HG03039 (cell line): ENCODE measurements at regions not wholly inside any gene's neighbourhood (a gene's known extent, or its start where the extent isn't known, plus 50 kb on each side); places are given as distances from the start of the nearest gene placed in this dataset.

Source experiments
- ATAC-seq: cut with Tn5 transposase; IDR thresholded peaks from one replicate; pipeline ENCODE4 v1.9.1; 2021; ENCODE audit warnings: mild to moderate bottlenecking, moderate library complexity; ENCODE audit not compliant: unreplicated experiment

DNA sequence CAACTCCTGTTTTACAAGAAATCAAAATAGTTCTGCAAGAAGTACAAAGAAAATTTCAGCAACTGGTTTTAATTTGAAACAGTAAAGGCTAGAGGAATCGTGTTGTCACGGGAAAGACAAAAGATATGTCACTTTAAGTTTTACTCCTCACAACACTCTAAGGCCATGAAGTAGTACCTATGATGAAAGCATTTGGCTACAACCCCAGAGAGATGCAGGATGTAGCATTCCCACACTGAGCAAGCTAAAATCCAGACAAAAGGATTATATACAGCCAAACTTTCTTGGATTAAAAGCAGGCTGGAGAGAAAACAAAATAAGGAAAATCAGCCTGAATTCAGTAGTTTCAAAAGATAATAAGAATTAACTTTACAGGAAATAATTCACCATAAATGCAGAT, 245.5 kb upstream of the STEAP1 start:
- ATAC-seq: no peak

DNA sequence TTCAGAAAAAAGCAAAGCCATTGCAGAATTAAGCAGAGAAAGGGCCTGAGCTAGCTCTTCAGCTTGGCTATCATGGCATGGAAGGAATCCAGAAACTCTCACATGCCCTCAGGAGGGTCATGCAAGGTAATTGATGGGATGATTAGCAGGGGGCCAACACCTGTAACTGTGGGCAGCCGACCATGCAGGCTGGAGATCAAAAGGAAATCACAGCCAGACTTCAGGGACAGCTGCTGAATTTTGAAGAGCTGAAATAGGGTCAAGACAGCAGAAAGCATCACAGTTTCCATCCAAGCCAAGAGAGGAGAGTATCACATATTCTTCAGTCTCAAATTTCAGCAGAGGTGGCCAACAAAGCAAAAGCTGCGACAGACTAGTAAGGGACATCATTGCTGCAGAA, 239.6 kb upstream of the STEAP1 start:
- no peak for ATAC-seq

DNA sequence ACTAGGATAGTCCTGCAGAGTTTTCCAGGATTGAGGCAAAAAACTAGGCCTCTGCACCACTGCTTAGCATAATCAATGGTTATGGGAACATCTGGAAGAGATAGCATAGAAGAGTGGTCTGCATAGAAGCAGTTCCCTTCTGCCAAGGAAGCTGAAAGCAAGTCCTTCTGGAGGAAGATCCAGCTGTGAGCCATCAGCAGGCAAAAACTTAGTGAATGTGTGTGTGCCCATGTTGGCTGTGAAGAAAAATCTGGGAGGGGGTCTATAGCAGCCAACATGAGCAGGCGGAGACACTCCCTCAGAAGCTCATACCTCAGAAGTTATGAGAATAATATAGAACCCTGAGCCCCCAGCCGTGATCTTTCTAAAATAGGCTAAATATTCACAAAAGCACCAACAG, 228.1 kb upstream of the STEAP1 start:
- no peak for ATAC-seq

DNA sequence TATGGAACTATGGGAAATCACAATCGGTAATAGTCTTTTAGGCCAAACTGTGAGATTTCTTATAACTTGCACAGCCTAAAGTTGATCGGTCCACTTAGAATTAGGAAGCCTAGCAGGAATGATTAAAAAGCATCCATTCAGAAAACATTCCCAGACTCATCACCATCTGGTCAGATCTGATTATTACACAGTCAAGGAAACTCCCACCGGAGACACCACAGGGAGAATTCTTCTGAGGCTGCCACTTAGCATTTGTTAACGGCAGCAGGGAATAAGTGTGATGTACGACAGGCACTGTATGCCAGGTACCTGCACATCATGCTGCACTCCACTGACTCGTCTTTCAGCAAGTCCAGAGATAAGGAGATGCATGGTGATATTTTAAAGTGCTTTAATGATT, 227.6 kb upstream of the STEAP1 start:
- ATAC-seq: no peak

DNA sequence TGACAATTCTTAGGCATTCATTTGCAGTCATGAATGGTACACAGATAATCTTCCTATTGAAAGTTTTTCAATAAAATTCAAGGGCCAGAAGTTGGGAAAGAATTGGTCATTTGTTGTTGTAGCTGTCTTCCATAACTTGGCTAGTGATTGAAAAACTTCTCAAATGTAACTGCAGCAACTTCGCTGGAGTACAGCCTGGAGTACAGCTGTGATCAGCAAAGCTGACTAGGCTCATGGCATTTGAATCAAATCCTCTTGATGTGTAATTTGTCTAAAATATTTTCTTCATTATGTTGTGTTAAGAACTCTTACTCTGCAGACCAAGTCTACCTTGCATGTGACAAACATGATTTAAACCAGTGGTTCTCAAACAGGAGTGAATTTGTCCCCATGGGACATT, 226.5 kb upstream of the STEAP1 start:
- ATAC-seq: no peak

DNA sequence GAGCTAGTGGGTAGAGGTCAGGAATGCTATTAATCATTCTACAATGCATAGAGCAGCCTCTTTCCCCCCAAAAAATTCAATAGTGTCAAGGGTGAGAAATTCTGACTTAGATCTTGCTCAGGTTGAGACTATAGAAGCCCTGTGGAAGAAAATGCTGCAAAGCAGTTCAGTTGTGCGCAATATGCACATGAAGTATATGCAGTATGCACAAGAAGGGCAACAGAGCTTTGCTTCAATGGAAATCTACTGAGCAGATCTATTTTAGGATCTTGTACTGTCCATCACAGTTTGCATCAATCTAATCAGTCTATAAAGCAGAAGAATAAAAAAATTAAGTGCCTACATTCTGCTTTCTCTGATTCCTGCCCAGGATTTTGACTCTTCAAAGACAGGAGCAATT, 225.8 kb upstream of the STEAP1 start:
- no peak for ATAC-seq

DNA sequence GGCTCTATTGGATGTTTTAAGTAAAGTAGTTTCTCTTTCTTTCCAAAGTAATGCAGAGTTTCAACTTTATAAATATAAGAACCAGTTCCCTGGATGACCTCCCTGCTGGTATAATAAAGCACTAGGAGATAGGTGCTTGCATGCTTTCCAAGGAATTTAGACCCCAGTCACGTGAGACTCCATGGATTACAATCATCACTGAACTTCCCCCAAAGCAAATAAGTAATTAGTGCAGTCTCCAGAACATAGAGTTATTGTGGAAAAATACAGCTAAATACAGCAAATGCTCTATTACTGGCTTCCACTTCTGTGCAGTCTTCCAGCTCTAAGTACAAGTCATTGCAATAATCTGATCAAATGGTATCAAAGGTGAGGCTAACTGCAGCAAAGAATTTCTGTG, 220.2 kb upstream of the STEAP1 start:
- no peak for ATAC-seq

DNA sequence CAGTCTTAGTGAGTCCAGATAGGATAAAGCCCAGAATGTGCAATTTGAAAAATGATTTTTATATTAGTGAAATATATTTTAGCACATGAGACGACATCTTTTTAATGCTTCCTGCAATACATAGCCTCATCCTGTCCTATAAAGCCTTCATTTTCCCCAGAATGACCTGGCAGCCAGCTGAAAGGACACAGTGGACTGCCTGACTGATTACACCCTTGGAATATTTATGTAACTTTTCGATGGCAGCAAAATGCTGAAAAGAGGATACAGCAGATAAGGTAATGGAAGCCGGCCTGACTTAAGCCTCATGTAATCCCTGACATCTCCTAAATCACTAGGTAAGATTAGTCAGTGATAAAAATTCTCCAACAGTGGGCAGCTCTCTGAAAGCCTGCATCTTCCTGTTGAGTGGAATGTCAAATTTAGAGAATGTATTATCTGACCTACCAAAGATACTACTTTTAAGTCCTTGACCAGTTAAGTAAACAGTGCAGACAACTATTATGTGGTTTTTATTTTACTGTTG, 210.7 kb upstream of the STEAP1 start:
- no peak for ATAC-seq

DNA sequence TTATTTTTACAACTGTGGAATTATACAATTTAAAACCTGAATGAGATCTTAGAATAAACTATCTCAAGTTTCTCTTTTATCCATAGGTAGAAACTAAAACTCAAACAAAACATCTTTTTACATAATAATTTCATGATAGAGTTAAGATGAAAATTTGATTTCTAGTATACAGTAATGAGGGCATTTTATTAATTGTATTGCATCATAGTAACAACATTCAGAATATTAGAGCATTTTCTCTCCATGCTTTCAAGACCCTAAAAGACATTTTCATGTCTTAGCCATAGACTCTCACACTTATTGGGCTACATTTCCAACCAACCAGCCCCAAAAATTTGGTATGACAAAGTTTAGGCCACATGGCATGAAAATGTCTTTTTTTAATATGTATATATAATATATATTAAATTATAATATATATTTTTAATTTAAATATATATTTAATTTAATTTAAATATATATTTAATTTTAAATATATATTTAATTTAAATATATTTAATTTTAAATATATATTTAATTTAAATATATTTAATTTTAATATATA, 195.7 kb upstream of the STEAP1 start:
- no peak for ATAC-seq

DNA sequence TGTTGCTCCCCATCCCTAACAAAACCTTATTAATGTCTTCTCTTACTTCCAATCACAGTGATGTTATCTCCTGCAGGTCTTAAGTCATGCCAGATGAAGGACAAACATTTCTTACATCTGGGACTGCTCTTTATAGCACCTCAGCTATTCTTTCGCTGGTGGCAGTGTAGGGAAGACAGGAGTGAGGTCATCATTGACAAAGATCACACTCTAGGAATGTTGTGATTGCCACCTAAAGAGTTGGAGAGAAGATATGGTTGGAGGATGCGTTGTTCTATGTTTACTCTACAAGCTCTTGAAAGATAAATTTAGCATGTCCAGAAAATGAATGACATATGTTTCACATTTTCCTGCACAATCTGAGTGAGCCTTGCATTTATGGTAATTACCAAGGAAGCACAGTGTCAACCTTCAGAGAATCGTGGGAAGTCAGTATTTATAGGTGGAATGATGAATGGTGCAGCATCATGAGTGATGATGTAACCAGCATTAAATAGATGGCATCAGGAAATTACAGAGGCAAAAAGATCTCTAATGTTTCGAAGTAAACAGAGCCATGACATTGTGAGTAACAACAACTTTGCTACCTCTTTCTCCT, 188.1 kb upstream of the STEAP1 start:
- ATAC-seq: no peak

DNA sequence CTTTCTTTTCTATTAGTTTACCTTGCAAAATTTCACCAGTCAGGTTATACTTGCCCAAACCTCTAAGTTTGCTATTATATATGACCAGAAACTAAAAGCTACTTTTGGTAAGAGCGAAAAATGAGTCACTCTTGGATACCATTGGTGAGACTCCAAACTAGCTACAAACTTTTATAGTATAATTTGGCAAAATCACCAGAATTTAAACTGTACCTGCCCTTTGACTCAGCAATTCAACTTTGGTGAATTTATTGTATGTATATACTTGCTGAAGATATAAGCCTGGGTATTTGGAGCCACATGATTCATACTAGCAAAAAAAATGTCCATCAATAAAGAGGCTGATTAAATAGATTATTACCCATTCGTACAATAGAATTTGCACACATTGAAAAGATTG, 178.7 kb upstream of the STEAP1 start:
- no peak for ATAC-seq

DNA sequence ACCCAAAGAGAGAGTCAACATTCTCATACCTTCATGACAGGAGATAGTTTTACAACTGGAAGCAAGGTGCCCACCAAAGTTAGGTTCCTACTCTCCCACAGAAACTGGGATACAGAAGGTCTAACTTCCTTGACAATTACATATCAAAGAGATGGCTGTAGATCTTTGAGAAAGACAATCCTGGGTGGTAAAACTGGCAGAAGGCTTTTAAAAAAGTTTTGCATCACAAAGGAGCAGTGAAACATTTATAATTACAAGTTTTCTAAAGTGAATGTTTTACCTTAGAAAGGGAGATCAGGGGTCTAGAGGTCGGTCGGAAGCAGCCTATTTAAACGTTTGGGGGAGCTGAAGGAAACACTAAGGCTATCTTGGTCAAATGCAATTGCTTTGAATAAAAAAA, 166.6 kb upstream of the STEAP1 start:
- no peak for ATAC-seq

DNA sequence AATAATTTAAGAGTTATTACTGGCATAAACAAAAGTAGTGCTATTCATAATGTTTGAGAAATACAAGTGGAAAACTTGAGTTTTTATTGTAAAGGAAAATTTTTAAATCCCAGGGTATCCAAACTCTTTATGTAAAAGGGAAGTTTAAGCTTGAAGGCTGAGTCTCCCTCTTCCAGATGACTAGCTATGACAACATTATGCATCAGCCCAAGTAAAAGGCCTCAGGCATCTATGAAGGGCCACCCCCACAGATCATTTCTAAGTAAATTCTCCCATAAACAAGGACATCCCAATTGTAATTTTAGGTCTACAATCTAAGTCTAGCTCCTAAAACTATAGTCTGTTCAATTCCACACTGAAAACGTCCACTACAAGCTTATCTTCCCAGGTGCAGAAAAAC, 166.2 kb upstream of the STEAP1 start:
- no peak for ATAC-seq

DNA sequence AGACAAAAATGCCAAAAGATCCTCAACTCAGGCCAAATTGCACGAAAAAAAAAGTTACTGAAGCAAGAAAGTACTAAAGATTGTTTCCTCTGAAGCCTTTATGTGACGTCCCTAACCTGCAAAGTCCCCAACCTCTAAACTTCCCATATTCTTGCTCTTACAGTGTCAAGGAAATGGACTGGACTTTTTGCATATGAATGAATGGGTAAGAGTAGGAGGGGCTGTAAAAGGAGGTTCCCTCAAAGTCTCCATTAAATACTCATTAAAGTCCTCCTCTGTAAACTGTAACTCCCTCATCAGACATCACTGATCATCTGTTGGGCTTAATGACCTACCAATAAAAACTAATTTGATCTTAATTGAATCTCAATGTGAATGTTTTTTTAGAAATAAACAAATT, 164.8 kb upstream of the STEAP1 start:
- ATAC-seq: no peak

DNA sequence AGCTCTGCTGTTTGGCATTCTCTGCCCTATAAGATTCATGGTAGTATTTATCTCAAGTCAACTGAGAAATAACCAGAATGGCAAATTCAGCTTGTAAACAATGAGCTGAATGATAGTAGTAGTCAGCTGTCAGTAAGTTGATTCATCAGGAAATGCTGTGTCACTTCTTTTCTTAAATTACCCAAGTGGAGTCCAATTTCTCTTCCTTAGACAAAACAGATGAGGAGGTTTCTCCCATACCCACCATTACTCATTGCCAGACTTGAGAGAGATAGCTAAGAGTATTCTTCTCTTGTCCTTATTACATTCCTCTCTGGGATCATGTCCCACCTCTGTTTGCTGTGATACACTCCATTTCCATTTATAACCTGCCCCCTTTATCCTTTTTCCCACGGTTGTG, 159.8 kb upstream of the STEAP1 start:
- no peak for ATAC-seq

DNA sequence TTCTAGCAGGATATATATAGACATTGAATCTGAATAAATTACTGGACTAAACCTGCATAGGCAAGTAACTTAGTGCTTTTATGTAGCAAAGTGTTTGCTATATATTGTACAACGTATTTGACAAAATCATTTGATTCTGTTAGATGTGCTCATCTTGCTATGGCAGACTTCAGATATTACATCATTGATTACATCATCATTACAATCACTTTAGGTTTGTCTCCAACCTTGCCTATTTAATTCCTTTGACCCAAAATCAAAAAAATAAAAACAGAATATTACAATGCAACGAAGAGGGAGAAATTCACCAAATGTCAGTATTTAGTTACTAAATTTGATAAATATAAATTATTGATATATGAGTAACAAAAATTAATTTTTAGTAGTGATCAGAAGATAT, 155.7 kb upstream of the STEAP1 start:
- no peak for ATAC-seq

DNA sequence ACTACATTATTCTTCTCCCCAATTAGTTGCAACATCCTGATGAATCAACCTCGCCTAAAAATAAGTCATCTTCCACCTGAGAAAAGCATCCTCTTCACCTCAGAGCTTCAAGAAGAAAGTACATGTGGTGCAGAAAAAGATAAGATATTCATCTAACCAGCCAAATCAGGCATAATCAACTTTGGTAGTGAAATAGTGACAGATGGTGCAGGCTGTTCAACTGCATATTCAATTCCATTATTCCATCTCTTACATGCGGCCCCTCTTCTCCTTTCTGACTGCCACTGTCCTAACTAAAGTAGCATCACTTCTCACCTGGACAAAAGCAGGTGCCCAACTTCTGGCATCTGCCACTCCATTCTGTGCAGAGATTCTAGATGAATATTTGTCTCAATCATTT, 148.4 kb upstream of the STEAP1 start:
- ATAC-seq: no peak

DNA sequence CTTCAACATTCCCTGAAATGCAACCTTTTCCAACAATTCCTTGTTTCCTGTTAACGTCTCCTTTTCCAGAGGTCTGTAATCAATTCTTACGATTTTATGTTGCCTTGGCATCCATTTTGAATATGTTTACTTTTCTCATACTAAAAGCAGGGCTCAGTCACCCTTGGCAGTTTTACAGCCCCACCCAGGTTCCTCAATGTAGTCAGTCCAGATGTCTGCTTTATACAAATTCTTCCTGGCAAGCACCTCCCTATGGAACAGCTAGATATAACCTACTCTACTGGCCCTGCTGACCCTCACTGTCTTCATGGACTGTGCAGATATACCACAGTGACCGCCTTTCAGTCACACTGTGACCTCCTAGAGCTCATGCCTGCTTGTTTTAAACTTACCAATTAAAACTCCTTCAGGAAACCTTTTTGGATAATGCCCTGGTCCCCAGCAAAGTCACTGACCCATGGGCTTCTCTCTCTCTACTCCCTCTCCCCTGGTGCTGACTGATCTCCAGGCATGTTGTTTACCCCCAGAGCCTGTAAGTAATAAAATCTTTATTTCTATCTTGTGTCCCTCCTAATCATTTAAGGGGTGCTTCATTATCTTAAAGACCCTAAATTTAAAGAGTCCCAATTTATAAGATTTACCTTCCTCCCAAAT, 147.1 kb upstream of the STEAP1 start:
- ATAC-seq: no peak

DNA sequence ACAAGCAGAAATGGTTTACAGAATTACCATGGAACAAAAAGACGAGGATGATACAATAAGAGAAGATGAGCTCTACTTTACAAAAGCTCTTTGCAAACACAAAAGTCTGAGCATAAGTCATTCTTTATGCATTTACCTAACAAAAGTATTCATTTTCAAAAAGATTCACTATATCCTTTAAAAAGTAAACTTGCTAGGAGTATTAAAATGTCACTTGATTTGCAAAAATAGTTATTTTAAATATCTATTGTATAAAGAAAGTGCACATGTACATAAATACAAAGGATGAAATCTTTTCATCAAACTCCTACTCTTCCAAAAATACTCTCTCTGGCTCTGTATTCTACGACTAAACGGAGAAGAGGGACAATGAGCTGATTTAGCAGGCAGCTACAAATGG, 146.4 kb upstream of the STEAP1 start:
- no peak for ATAC-seq

DNA sequence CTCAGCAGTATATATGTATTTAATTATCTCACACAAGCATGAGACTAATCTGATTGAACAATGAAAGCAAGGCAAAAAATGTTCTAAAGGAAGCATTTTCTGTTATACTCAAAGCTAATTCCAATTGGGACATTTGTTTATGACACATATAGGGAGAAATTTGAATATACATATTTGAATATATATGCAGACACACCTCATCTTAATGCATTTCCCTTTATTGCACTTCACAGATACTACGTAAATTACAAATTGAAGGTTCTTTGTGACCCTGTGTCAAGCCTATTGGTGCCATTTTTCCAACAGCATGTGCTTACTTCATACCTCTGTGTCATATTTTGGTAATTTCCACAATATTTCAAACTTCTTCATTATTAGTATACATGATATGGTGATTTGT, 132.1 kb upstream of the STEAP1 start:
- ATAC-seq: no peak

DNA sequence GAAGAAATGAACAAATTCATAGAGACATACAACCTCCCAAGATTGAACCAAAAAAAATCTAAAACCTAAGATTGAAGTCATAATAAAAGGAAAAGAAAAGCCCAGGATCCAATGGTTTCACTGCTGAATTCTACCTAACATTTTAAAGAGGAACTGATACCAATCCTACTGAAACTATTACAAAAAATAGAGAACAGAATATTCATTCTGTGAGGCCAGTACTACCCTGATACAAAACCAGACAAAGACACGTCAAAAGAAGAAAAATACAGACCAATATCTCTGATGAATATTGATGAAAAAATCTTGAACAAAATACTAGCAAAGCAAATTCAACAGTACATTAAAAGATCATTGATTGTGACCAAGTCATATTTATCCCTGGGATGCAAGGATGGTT, 128.5 kb upstream of the STEAP1 start:
- peak; percentile 61 for ATAC-seq

DNA sequence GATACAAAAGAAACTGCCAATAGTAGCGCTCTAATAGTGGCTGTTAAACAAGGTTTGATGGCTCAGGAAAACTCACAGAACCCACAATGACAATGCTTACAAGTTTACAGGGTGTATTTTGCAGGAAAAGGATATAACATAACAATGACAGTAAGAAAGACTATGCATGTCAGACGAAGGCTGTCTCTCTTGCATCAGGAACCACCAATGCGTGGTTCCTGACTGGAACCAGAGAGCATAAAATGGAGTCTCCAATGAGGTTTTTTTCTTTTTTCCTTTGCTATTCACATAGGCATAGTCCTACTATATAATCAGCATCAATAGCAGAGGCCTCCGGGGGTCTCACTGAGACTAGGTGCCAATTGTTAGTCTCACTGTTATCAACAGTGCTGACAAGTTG, 120.4 kb upstream of the STEAP1 start:
- ATAC-seq: no peak

DNA sequence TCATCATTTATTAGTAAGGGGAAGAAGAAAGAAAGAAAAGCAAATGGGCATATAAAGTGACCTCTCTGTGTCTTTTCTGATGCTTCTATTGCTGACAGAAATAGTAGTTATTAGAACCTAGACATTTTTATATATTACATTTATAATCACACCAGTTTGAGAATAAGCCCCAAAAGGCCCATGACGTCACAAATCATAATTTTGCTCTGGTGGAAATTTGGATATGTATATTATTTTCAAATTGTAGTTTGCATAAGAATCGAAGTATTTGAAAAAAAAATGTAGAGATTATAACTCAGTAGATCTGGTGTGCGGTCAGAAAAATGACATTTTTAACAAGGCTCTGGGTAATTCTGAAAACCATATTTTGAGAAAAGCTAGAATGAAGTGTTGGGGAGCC, 101.2 kb upstream of the STEAP1 start:
- ATAC-seq: no peak
